OCI-LY7 (cell line): ENCODE measurements at regions not wholly inside any gene's neighbourhood (a gene's known extent, or its start where the extent isn't known, plus 50 kb on each side); places are given as distances from the start of the nearest gene placed in this dataset.

Experiments used
- EZH2phosphoT487 ChIP-seq: fragments of 200-600 bp; sonication (generic); IDR thresholded peaks from 2 replicates; pipeline ENCODE4 v1.6.1; 2018; ENCODE audit warnings: low read depth, borderline replicate concordance, mild to moderate bottlenecking, mixed run types, antibody characterized with exemption, low read length, moderate library complexity, mixed read lengths
- TF ChIP-seq, protein P1 (sequence below): fragments of 200-600 bp; sonication (generic); conservative IDR thresholded peaks from 2 replicates; pipeline ENCODE4 v1.5.1; 2014; ENCODE audit warnings: mild to moderate bottlenecking, antibody characterized with exemption, low read length, moderate library complexity, mixed read lengths

DNA sequence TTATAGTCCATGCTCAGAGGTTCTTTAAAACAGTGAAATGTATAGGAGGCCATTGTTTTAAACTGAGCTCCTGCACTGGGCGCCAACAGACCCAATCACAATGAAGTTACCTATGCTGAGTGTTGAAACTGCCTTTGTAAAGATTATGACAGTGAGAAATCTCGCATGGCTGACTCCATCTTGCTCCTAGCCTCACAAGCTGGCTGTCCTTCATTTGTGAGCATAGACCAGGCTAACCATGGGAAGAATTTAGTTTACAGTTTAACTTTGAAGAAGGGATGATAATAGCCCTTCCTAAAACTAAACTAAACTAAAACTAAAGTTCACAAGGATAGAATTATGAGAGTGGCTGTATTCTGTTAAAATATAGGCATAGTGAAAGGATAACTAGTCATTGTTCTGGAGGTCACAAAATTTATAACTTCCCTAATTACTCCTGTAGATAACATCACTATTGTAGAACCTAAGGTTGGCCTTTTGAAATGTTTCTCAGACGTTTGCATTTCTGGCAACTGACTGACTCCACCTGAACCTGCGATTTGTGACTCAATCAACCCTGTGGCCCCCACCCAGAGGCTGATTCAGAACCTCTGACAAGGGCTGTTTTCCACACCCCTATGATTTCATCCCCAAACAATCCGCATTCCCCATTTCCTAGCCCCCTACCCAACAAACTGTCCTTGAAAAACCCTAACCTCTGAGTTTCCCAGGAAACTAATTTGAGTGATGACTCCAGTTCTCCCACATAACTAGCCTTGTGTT, 59.1 kb downstream of the HMHB1 start:
- TF ChIP-seq EZH2phosphoT487 = no peak
- TF ChIP-seq, protein P1, sequence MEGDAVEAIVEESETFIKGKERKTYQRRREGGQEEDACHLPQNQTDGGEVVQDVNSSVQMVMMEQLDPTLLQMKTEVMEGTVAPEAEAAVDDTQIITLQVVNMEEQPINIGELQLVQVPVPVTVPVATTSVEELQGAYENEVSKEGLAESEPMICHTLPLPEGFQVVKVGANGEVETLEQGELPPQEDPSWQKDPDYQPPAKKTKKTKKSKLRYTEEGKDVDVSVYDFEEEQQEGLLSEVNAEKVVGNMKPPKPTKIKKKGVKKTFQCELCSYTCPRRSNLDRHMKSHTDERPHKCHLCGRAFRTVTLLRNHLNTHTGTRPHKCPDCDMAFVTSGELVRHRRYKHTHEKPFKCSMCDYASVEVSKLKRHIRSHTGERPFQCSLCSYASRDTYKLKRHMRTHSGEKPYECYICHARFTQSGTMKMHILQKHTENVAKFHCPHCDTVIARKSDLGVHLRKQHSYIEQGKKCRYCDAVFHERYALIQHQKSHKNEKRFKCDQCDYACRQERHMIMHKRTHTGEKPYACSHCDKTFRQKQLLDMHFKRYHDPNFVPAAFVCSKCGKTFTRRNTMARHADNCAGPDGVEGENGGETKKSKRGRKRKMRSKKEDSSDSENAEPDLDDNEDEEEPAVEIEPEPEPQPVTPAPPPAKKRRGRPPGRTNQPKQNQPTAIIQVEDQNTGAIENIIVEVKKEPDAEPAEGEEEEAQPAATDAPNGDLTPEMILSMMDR = no peak
